ENCODE measurements at regions not wholly inside any gene's neighbourhood (a gene's known extent, or its start where the extent isn't known, plus 50 kb on each side); places are given as distances from the start of the nearest gene placed in this dataset.

DNA sequence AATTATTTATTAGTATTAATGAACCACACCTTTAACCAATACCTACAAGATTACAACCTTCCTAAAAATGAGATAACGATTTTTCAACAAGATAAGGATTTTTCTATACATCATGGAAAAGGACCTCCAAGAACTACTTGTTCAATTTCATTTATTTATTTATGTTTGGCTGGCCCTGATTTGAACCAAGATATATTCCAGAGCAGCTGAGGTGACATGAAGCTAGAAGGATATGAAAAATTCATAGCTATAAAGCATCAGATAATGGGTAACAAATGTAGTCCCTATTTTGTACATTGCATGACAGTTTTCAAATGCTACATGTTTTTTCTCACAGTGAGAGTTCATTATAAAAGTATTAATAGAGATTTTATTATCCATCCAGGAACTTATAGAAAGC is 798.5 kb upstream of the ARRDC3 start:
- TF ChIP-seq POLR2A (IDR thresholded peaks at IDR 0.05), result no peak
- TF ChIP-seq POLR2AphosphoS5 (IDR thresholded peaks at IDR 0.05), result no peak
- TF ChIP-seq, protein P1, sequence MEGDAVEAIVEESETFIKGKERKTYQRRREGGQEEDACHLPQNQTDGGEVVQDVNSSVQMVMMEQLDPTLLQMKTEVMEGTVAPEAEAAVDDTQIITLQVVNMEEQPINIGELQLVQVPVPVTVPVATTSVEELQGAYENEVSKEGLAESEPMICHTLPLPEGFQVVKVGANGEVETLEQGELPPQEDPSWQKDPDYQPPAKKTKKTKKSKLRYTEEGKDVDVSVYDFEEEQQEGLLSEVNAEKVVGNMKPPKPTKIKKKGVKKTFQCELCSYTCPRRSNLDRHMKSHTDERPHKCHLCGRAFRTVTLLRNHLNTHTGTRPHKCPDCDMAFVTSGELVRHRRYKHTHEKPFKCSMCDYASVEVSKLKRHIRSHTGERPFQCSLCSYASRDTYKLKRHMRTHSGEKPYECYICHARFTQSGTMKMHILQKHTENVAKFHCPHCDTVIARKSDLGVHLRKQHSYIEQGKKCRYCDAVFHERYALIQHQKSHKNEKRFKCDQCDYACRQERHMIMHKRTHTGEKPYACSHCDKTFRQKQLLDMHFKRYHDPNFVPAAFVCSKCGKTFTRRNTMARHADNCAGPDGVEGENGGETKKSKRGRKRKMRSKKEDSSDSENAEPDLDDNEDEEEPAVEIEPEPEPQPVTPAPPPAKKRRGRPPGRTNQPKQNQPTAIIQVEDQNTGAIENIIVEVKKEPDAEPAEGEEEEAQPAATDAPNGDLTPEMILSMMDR (IDR thresholded peaks at IDR 0.05 in 8 of 11, conservative IDR thresholded peaks at IDR 0.05 in 3 of 11), result no peak

All from spleen (tissue), 7 donors.